K562 (cell line): ENCODE measurements at regions not wholly inside any gene's neighbourhood (a gene's known extent, or its start where the extent isn't known, plus 50 kb on each side); places are given as distances from the start of the nearest gene placed in this dataset.

ENCODE experiments used
- ATAC-seq: fragments of 200-7000 bp; cut with Tn5 transposase; 3 replicates; pipeline ENCODE4 v1.9.1; 2020; ENCODE audit warnings: moderate library complexity
- BruUV-seq: library from RNA; stranded (reverse); fragments of 400-500 nt; replicated peaks from 2 replicates; lab custom pipeline; 2021; lab: Mats Ljungman, UMichigan
- CTCF ChIA-PET: fragments of 300-600 bp; formaldehyde crosslinking; extraction: SDS; loops from one replicate; lab custom pipeline; 2021; ENCODE audit warnings: low intra/inter-chr PET ratio; lab: Yijun Ruan, JAX
- POLR2A ChIA-PET: fragments of 300-600, 350-650 bp; sonication (Branson Sonifier 250); formaldehyde crosslinking; extraction: SDS; loops from one replicate; lab custom pipeline; 2021; ENCODE audit warnings: antibody characterized with exemption, inconsistent platforms; lab: Yijun Ruan, JAX
- DNase-seq, 4 experiments: peaks; one replicate each; pipeline versions ENCODE4 v3.0.0 to v3.0.0-alpha.2; 2011 to 2018; ENCODE audit warnings: low spot score in 3 of 4, mixed read lengths in 3 of 4; ENCODE audit errors: extremely low read depth in 1 of 4
- FAIRE-seq: peaks from 2 replicates; lab custom pipeline; 2011; peaks lifted over from hg19 to GRCh38; lab: Jason Lieb, UNC
- H2AFZ ChIP-seq: 2 replicates; pipeline ENCODE4 v1.6.0; 2011; ENCODE audit warnings: low read depth, low read length, control low read depth, inconsistent platforms
- H3K27ac ChIP-seq: fragments of 200-600 bp; 3 replicates; pipeline ENCODE4 v1.8.0; 2011; ENCODE audit warnings: low read depth, mild to moderate bottlenecking, control low read depth, inconsistent platforms, low read length, moderate library complexity, mixed read lengths; ENCODE audit errors: extremely low read depth
- H3K27me3 ChIP-seq, 2 experiments: fragments of 300-600 bp in 1 of 2; 2 replicates in 1 of 2; 3 replicates in 1 of 2; pipeline versions ENCODE4 v1.6.0 to v1.8.0; 2011; ENCODE audit warnings: inconsistent platforms in 2 of 2, low read length in 2 of 2, mild to moderate bottlenecking in 1 of 2, mixed read lengths in 1 of 2, moderate library complexity in 1 of 2; ENCODE audit not compliant: control insufficient read depth in 2 of 2, insufficient read depth in 2 of 2
- H3K36me3 ChIP-seq: fragments of 300-600 bp; 3 replicates; pipeline ENCODE4 v1.8.0; 2011; ENCODE audit warnings: mild to moderate bottlenecking, low read length, inconsistent platforms; ENCODE audit not compliant: control insufficient read depth, insufficient read depth
- H3K4me1 ChIP-seq, 2 experiments: fragments of 200-600 bp in 1 of 2; replicated peaks in 1 of 2; 2 replicates in 1 of 2; 3 replicates in 1 of 2; pipeline versions ENCODE4 v1.5.1 to v1.8.0; 2011; ENCODE audit warnings: inconsistent platforms in 2 of 2, low read length in 2 of 2, mild to moderate bottlenecking in 1 of 2, mixed read lengths in 1 of 2, moderate library complexity in 1 of 2; ENCODE audit not compliant: control insufficient read depth in 2 of 2, insufficient read depth in 2 of 2
- H3K4me2 ChIP-seq: 2 replicates; pipeline ENCODE4 v1.6.1; 2011; ENCODE audit warnings: low read length, control low read depth, inconsistent platforms, mixed read lengths; ENCODE audit not compliant: insufficient read depth
- H3K4me3 ChIP-seq: fragments of 200-600 bp; sonication (generic), shearing (Covaris generic); 2 replicates; pipeline ENCODE4 v1.5.1; 2016; ENCODE audit warnings: control low read depth, inconsistent platforms
- H3K79me2 ChIP-seq: fragments of 200-600 bp; 3 replicates; pipeline ENCODE4 v1.8.0; 2011; ENCODE audit warnings: low read length, inconsistent platforms; ENCODE audit not compliant: control insufficient read depth, insufficient read depth
- H3K9ac ChIP-seq, 2 experiments: 2 replicates each; pipeline versions ENCODE4 v1.6.0 to v1.6.1; 2011; ENCODE audit warnings: low read depth in 2 of 2, low read length in 2 of 2, control low read depth in 1 of 2, inconsistent platforms in 1 of 2, mild to moderate bottlenecking in 1 of 2, mixed read lengths in 1 of 2; ENCODE audit not compliant: insufficient read depth in 1 of 2
- H3K9me1 ChIP-seq: one replicate; pipeline ENCODE4 v1.6.0; 2011; ENCODE audit warnings: inconsistent platforms, mild to moderate bottlenecking, low read length, moderate library complexity; ENCODE audit not compliant: control insufficient read depth, insufficient read depth
- H3K9me3 ChIP-seq: replicated peaks from 2 replicates; pipeline ENCODE4 v1.5.1; 2011; ENCODE audit warnings: low read depth, low read length, inconsistent platforms; ENCODE audit not compliant: control insufficient read depth, insufficient read depth
- H4K20me1 ChIP-seq: replicated peaks from 2 replicates; pipeline ENCODE4 v1.6.1; 2011; ENCODE audit warnings: low read length, inconsistent platforms, mixed read lengths; ENCODE audit not compliant: control insufficient read depth, insufficient read depth
- GTF2E2 ChIP-seq: fragments of 200-800 bp; sonication (Bioruptor generic); IDR thresholded peaks from 2 replicates; pipeline ENCODE4 v1.6.1; 2016; ENCODE audit warnings: missing genetic modification characterization, missing compliant biosample characterization
- ILK ChIP-seq: fragments of 450-650 bp; IDR thresholded peaks from 2 replicates; pipeline ENCODE4 v1.6.1; 2016; ENCODE audit warnings: missing genetic modification characterization, low read depth, mild to moderate bottlenecking, missing compliant biosample characterization, moderate library complexity, borderline replicate concordance
- KDM2B ChIP-seq: fragments of 250-450 bp; sonication (Bioruptor Pico); IDR thresholded peaks from 2 replicates; pipeline ENCODE4 v1.8.0; 2021; ENCODE audit warnings: mild to moderate bottlenecking, moderate library complexity
- RAD51 ChIP-seq: fragments of 450-650 bp; IDR thresholded peaks from 2 replicates; pipeline ENCODE4 v1.7.1; 2016; ENCODE audit warnings: low read depth, mild to moderate bottlenecking, borderline replicate concordance
- TARDBP ChIP-seq: fragments of 450-650 bp; IDR thresholded peaks from 2 replicates; pipeline ENCODE4 v1.6.1; 2016
- ZNF668 ChIP-seq: fragments of 250-450 bp; sonication (Bioruptor Pico); IDR thresholded peaks from 2 replicates; pipeline ENCODE4 v1.8.0; 2022; ENCODE audit warnings: mild to moderate bottlenecking, inconsistent platforms
- ZSCAN29 ChIP-seq: fragments of 450-650 bp; IDR thresholded peaks from 2 replicates; pipeline ENCODE4 v1.6.1; 2017
- WGBS: fragments of 100-300 bp; shearing (Covaris generic); methylation state at CpG from one replicate; pipeline ENCODE4 v1.1.6; 2016; ENCODE audit warnings: low coverage, mixed read lengths; ENCODE audit not compliant: insufficient coverage; ENCODE audit errors: missing lambda C conversion rate; 5-methylcytosine and 5-hydroxymethylcytosine counted together
- in situ Hi-C: fragments of 300-500 bp; cut with MboI; formaldehyde crosslinking; loops from 4 replicates; pipeline ENCODE4 v1.15.0; 2018; ENCODE audit warnings: inconsistent platforms, mixed read lengths
- intact Hi-C: fragments of 100-400 bp; cut with micrococcal nuclease; formaldehyde crosslinking; loops from 2 replicates; pipeline ENCODE4 v1.14.2; 2022
- TF ChIP-seq, protein P1 (sequence below): sonication (generic); formaldehyde crosslinking; IDR thresholded peaks from 2 replicates; pipeline ENCODE4 v1.8.1; 2023; ENCODE audit warnings: mild to moderate bottlenecking, missing genetic modification reagents
- TF ChIP-seq, protein P2 (sequence below), 2 experiments: fragments of 450-650 bp; formaldehyde crosslinking in 1 of 2; IDR thresholded peaks; 2 replicates each; pipeline versions ENCODE4 v1.4.0 to v1.6.1; 2014 to 2020; ENCODE audit warnings: mild to moderate bottlenecking in 2 of 2, borderline replicate concordance in 1 of 2, low read depth in 1 of 2
- TF ChIP-seq, protein P3 (sequence below), 3 experiments: fragments of 200-800 bp in 1 of 3; sonication (Bioruptor generic) in 1 of 3; sonication (generic) in 1 of 3; formaldehyde crosslinking in 1 of 3; IDR thresholded peaks; 2 replicates each; pipeline versions ENCODE4 v1.6.1 to v1.8.0; 2016 to 2022; ENCODE audit warnings: mild to moderate bottlenecking in 2 of 3, missing compliant biosample characterization in 2 of 3, missing genetic modification characterization in 2 of 3, missing genetic modification reagents in 1 of 3

DNA sequence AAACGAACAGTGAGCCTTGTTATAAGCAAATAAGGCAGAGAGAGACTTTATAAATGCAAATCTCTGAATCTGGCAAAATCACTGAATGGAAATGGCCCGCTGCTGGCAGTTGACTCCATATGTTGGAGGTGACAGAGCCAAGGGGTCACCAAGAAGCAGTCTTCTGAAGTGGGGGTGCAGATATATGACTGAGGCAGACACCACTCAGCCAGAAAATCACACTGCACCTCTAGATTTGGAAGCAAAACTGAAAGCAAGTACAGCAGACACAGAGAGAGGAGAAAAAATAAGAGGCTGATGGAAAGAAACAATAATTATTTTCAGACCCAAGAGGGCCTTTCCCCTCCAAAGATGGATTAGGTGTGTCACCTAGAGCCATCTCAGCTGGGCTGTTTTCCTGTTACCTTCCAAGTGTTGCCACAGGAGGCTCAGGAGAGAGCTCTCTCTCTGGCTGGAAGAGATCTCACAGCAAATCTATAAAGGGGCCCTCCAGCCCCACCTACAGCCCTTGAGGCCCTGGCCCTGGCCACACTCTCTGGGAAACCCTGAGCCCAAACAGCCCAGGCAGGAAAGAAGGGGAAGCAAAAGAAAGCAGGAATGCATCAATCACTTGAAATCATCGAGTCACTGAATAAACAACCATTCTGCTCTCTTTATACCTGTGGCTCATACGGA, 585.1 kb upstream of the PSMD7 start:
- in situ Hi-C loops (no loop called here), intact Hi-C loops (loop anchor here (10.0 kb wide), 2 partner anchors 163 to 563 kb away; no protein-coding TSS in a partner anchor)
- Histone ChIP-seq H4K20me1 (no peaks in the 10 kb centered on the region), H3K79me2 (no peaks in the 10 kb centered on the region), H3K27me3 (peaks cover 3 to 12% of the 10 kb centered on the region in 2 experiments; a peak in 3 of 5 replicates), H3K4me3 (no peak overlapping the region), H3K9me3 (no peaks in the 10 kb centered on the region), H2AFZ (no peak overlapping the region), H3K9me1 (no peaks in the 10 kb centered on the region), H3K27ac (no peak overlapping the region), H3K36me3 (no peaks in the 10 kb centered on the region), H3K9ac (no peak overlapping the region), H3K4me2 (no peak overlapping the region), H3K4me1 (no peaks in the 10 kb centered on the region)
- CTCF ChIA-PET: no interaction called here
- ATAC-seq (no peak), FAIRE-seq (no peak), DNase-seq (no peak)
- POLR2A ChIA-PET: interaction anchor here (0.7 to 1.5 kb wide), 2 partner anchors 16 to 25 kb away, joined by 3 read pairs; no protein-coding TSS in a partner anchor
- no TSS peak for BruUV-seq
- WGBS: 2% methylated on average over 3 of the region's 4 CpGs
- TF ChIP-seq TARDBP (no peak), GTF2E2 (no peak), ZNF668 (CRISPR knock-in tag) (no peak), ZSCAN29 (no peak), KDM2B (no peak), RAD51 (no peak), ILK (no peak)
- TF ChIP-seq, protein P1, sequence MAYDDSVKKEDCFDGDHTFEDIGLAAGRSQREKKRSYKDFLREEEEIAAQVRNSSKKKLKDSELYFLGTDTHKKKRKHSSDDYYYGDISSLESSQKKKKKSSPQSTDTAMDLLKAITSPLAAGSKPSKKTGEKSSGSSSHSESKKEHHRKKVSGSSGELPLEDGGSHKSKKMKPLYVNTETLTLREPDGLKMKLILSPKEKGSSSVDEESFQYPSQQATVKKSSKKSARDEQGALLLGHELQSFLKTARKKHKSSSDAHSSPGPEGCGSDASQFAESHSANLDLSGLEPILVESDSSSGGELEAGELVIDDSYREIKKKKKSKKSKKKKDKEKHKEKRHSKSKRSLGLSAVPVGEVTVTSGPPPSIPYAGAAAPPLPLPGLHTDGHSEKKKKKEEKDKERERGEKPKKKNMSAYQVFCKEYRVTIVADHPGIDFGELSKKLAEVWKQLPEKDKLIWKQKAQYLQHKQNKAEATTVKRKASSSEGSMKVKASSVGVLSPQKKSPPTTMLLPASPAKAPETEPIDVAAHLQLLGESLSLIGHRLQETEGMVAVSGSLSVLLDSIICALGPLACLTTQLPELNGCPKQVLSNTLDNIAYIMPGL: no peak
- TF ChIP-seq, protein P2, sequence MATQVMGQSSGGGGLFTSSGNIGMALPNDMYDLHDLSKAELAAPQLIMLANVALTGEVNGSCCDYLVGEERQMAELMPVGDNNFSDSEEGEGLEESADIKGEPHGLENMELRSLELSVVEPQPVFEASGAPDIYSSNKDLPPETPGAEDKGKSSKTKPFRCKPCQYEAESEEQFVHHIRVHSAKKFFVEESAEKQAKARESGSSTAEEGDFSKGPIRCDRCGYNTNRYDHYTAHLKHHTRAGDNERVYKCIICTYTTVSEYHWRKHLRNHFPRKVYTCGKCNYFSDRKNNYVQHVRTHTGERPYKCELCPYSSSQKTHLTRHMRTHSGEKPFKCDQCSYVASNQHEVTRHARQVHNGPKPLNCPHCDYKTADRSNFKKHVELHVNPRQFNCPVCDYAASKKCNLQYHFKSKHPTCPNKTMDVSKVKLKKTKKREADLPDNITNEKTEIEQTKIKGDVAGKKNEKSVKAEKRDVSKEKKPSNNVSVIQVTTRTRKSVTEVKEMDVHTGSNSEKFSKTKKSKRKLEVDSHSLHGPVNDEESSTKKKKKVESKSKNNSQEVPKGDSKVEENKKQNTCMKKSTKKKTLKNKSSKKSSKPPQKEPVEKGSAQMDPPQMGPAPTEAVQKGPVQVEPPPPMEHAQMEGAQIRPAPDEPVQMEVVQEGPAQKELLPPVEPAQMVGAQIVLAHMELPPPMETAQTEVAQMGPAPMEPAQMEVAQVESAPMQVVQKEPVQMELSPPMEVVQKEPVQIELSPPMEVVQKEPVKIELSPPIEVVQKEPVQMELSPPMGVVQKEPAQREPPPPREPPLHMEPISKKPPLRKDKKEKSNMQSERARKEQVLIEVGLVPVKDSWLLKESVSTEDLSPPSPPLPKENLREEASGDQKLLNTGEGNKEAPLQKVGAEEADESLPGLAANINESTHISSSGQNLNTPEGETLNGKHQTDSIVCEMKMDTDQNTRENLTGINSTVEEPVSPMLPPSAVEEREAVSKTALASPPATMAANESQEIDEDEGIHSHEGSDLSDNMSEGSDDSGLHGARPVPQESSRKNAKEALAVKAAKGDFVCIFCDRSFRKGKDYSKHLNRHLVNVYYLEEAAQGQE (IDR thresholded peaks at IDR 0.05; ENCODE audit: borderline replicate concordance): no peak
- TF ChIP-seq, protein P2 (CRISPR knock-in tag; IDR thresholded peaks at IDR 0.05; ENCODE audit: low read depth): no peak
- TF ChIP-seq, protein P3, sequence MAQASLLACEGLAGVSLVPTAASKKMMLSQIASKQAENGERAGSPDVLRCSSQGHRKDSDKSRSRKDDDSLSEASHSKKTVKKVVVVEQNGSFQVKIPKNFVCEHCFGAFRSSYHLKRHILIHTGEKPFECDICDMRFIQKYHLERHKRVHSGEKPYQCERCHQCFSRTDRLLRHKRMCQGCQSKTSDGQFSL (CRISPR knock-in tag; IDR thresholded peaks at IDR 0.05): no peak
- TF ChIP-seq, protein P3 (tag; IDR thresholded peaks at IDR 0.05): no peak
